ENCODE measurements at regions not wholly inside any gene's neighbourhood (a gene's known extent, or its start where the extent isn't known, plus 50 kb on each side); places are given as distances from the start of the nearest gene placed in this dataset.
"Not testable (repeated sequence)": the region's sequence is repeated elsewhere in the genome, so short reads cannot be mapped to it uniquely, and the experiment has no call there.

GRCh38 chr6:93859971-93860370, 440.6 kb upstream of the EPHA7 start:
- H3K4me3 ChIP-seq (ENCODE audit: control insufficient read depth, low read depth, low read length), result no peak overlapping the region
- TF ChIP-seq CTCF (conservative IDR thresholded peaks at IDR 0.05; ENCODE audit: control insufficient read depth, insufficient read depth, low read depth, low read length), result no peak
- no peak for DNase-seq (ENCODE audit: low read depth)

GRCh38 chr6:93858213-93858612, 438.9 kb upstream of the EPHA7 start:
- no peak for DNase-seq (ENCODE audit: low read depth)
- H3K4me3 ChIP-seq (ENCODE audit: control insufficient read depth, low read depth, low read length), result no peak overlapping the region
- no peak for TF ChIP-seq CTCF (conservative IDR thresholded peaks at IDR 0.05; ENCODE audit: control insufficient read depth, insufficient read depth, low read depth, low read length)

- peak; percentile 1 for DNase-seq (ENCODE audit: low read depth)
- no peak for TF ChIP-seq CTCF (conservative IDR thresholded peaks at IDR 0.05; ENCODE audit: control insufficient read depth, insufficient read depth, low read depth, low read length)
These were observed 430.5 kb upstream of the EPHA7 start for GRCh38 chr6:93849857-93850256.

GRCh38 chr6:93848031-93848742, 428.8 kb upstream of the EPHA7 start:
- TF ChIP-seq CTCF (conservative IDR thresholded peaks at IDR 0.05; ENCODE audit: control insufficient read depth, insufficient read depth, low read depth, low read length), result no peak
- H3K4me3 ChIP-seq (ENCODE audit: control insufficient read depth, low read depth, low read length), result no peak overlapping the region
- no peak for DNase-seq (ENCODE audit: low read depth)

More at GRCh38 chr6:93849857-93850256, 430.5 kb upstream of the EPHA7 start:
- H3K4me3 ChIP-seq (ENCODE audit: control insufficient read depth, low read depth, low read length), result no peak overlapping the region

- no peak for TF ChIP-seq CTCF (conservative IDR thresholded peaks at IDR 0.05; ENCODE audit: control insufficient read depth, insufficient read depth, low read depth, low read length)
- H3K4me3 ChIP-seq (ENCODE audit: control insufficient read depth, low read depth, low read length), result no peak overlapping the region
- no peak for DNase-seq (ENCODE audit: low read depth)
These were observed 422.8 kb upstream of the EPHA7 start for GRCh38 chr6:93842178-93842577.

- H3K4me3 ChIP-seq (ENCODE audit: control insufficient read depth, low read depth, low read length); DNase-seq (ENCODE audit: low read depth): not testable (repeated sequence)
These were observed 416.2 kb upstream of the EPHA7 start for GRCh38 chr6:93835451-93836145.

GRCh38 chr6:93835026-93835425, 415.7 kb upstream of the EPHA7 start:
- not testable (repeated sequence) for DNase-seq (ENCODE audit: low read depth); H3K4me3 ChIP-seq (ENCODE audit: control insufficient read depth, low read depth, low read length)

GRCh38 chr6:93833326-93833725, 414.0 kb upstream of the EPHA7 start:
- not testable (repeated sequence) for DNase-seq (ENCODE audit: low read depth)

GRCh38 chr6:93829757-93830156, 410.4 kb upstream of the EPHA7 start:
- DNase-seq (ENCODE audit: low read depth); H3K4me3 ChIP-seq (ENCODE audit: control insufficient read depth, low read depth, low read length): not testable (repeated sequence)

More at GRCh38 chr6:93833326-93833725, 414.0 kb upstream of the EPHA7 start:
- not testable (repeated sequence) for H3K4me3 ChIP-seq (ENCODE audit: control insufficient read depth, low read depth, low read length)

All from fibroblast of mammary gland (primary cell).